Neutrophil (primary cell): ENCODE measurements at regions not wholly inside any gene's neighbourhood (a gene's known extent, or its start where the extent isn't known, plus 50 kb on each side); places are given as distances from the start of the nearest gene placed in this dataset.

ENCODE experiments used
- H3K27ac ChIP-seq: fragments of 200-600 bp; sonication (generic); 2 replicates; pipeline ENCODE4 v1.5.1; 2016; ENCODE audit warnings: mild to moderate bottlenecking, moderate library complexity
- H3K27me3 ChIP-seq: fragments of 200-600 bp; sonication (generic); 2 replicates; pipeline ENCODE4 v1.6.0; 2016; ENCODE audit warnings: mild to moderate bottlenecking
- H3K36me3 ChIP-seq: fragments of 200-600 bp; sonication (generic); 2 replicates; pipeline ENCODE4 v1.5.1; 2017
- H3K4me1 ChIP-seq, 2 experiments: fragments of 200-600 bp in 1 of 2; sonication (generic) in 1 of 2; 1 replicate in 1 of 2; 2 replicates in 1 of 2; pipeline versions ENCODE4 v1.5.1 to v1.6.1; 2013 to 2016; ENCODE audit warnings: low read depth in 1 of 2, low read length in 1 of 2, mild to moderate bottlenecking in 1 of 2, moderate library complexity in 1 of 2; ENCODE audit not compliant: control insufficient read depth in 1 of 2, insufficient read depth in 1 of 2
- H3K4me3 ChIP-seq, 2 experiments: fragments of 200-600 bp in 1 of 2; sonication (generic) in 1 of 2; 1 replicate in 1 of 2; 2 replicates in 1 of 2; pipeline ENCODE4 v1.5.1; 2013 to 2016; ENCODE audit warnings: low read depth in 1 of 2, low read length in 1 of 2, mild to moderate bottlenecking in 1 of 2, moderate library complexity in 1 of 2
- H3K9me3 ChIP-seq: fragments of 200-600 bp; sonication (generic); 2 replicates; pipeline ENCODE4 v1.5.1; 2016
- CTCF ChIP-seq: fragments of 200-600 bp; sonication (generic); IDR thresholded peaks from 2 replicates; pipeline ENCODE4 v1.5.1; 2016; ENCODE audit warnings: antibody characterized with exemption

GRCh38 chr2:21260311-21260710 lies 136.5 kb downstream of the TDRD15 start:
- Histone ChIP-seq H3K36me3 (no peaks in the 10 kb centered on the region), H3K4me3 (no peak overlapping the region), H3K27me3 (no peaks in the 10 kb centered on the region), H3K4me1 (no peaks in the 10 kb centered on the region), H3K9me3 (no peaks in the 10 kb centered on the region), H3K27ac (no peak overlapping the region)
- TF ChIP-seq CTCF = no peak

- TF ChIP-seq CTCF = no peak
- Histone ChIP-seq H3K27me3 (no peaks in the 10 kb centered on the region), H3K36me3 (no peaks in the 10 kb centered on the region), H3K4me3 (no peak overlapping the region), H3K27ac (no peak overlapping the region), H3K4me1 (no peaks in the 10 kb centered on the region), H3K9me3 (no peaks in the 10 kb centered on the region)
Measured at GRCh38 chr2:21261591-21261990, 137.8 kb downstream of the TDRD15 start.

- no peaks in the 10 kb centered on the region for H3K27me3 ChIP-seq
- H3K27ac ChIP-seq = no peak overlapping the region
- H3K36me3 ChIP-seq = no peaks in the 10 kb centered on the region
- no peak overlapping the region for H3K4me3 ChIP-seq
- no peak for TF ChIP-seq CTCF
- no peaks in the 10 kb centered on the region for H3K4me1 ChIP-seq
- H3K9me3 ChIP-seq = no peaks in the 10 kb centered on the region
Measured at GRCh38 chr2:21262426-21262940, 138.7 kb downstream of the TDRD15 start.

- H3K4me1 ChIP-seq = no peaks in the 10 kb centered on the region
- H3K9me3 ChIP-seq = no peaks in the 10 kb centered on the region
- no peak for TF ChIP-seq CTCF
- no peak overlapping the region for H3K4me3 ChIP-seq
- H3K36me3 ChIP-seq = no peaks in the 10 kb centered on the region
- H3K27ac ChIP-seq = no peak overlapping the region
- no peaks in the 10 kb centered on the region for H3K27me3 ChIP-seq
Measured at GRCh38 chr2:21263622-21264021, 139.9 kb downstream of the TDRD15 start.

- H3K36me3 ChIP-seq = no peaks in the 10 kb centered on the region
Measured at GRCh38 chr2:21265752-21266151, 142.0 kb downstream of the TDRD15 start.

More at GRCh38 chr2:21265752-21266151, 142.0 kb downstream of the TDRD15 start:
- Histone ChIP-seq H3K27ac (no peak overlapping the region), H3K4me3 (no peak overlapping the region), H3K9me3 (no peaks in the 10 kb centered on the region), H3K27me3 (no peaks in the 10 kb centered on the region), H3K4me1 (no peaks in the 10 kb centered on the region)
- no peak for TF ChIP-seq CTCF
